H1 (cell line): ENCODE measurements at regions not wholly inside any gene's neighbourhood (a gene's known extent, or its start where the extent isn't known, plus 50 kb on each side); places are given as distances from the start of the nearest gene placed in this dataset.

Source experiments
- CTCF ChIA-PET: fragments of 300-600 bp; sonication (Branson Sonifier 250); formaldehyde crosslinking; loops from one replicate; lab custom pipeline; 2021; ENCODE audit not compliant: partially characterized antibody; lab: Charles Lee
- POLR2A ChIA-PET: fragments of 300-600 bp; sonication (Branson Sonifier 250); formaldehyde crosslinking; loops from one replicate; lab custom pipeline; 2021; ENCODE audit warnings: inconsistent platforms; ENCODE audit not compliant: partially characterized antibody; lab: Charles Lee
- DNase-seq, 2 experiments: peaks; one replicate each; pipeline versions ENCODE4 v3.0.0 to v3.0.0-alpha.2; 2010 to 2022; ENCODE audit warnings: low spot score in 2 of 2, low read depth in 1 of 2, mixed read lengths in 1 of 2
- FAIRE-seq: peaks from 2 replicates; lab custom pipeline; 2011; peaks lifted over from hg19 to GRCh38; lab: Jason Lieb, UNC
- H2AFZ ChIP-seq: 2 replicates; pipeline ENCODE4 v1.8.1; 2012; ENCODE audit warnings: low read length, inconsistent platforms
- H2AK5ac ChIP-seq: 2 replicates; pipeline ENCODE4 v1.6.1; 2013; ENCODE audit warnings: low read depth, low read length
- H2BK120ac ChIP-seq: replicated peaks from 2 replicates; pipeline ENCODE3; 2013; ENCODE audit warnings: low read depth, low read length, inconsistent platforms
- H2BK12ac ChIP-seq: 2 replicates; pipeline ENCODE4 v1.6.1; 2013; ENCODE audit warnings: low read depth, low read length
- H2BK15ac ChIP-seq: 2 replicates; pipeline ENCODE4 v1.6.1; 2013; ENCODE audit warnings: low read length
- H2BK20ac ChIP-seq: 2 replicates; pipeline ENCODE4 v1.6.1; 2013; ENCODE audit warnings: low read length
- H2BK5ac ChIP-seq: 2 replicates; pipeline ENCODE4 v1.6.1; 2013; ENCODE audit warnings: low read depth, low read length
- H3K14ac ChIP-seq: 2 replicates; pipeline ENCODE4 v1.6.1; 2013; ENCODE audit warnings: inconsistent platforms; ENCODE audit not compliant: insufficient read length
- H3K18ac ChIP-seq: 2 replicates; pipeline ENCODE4 v1.6.1; 2013; ENCODE audit warnings: low read length; ENCODE audit errors: extremely low read depth
- H3K23ac ChIP-seq: 2 replicates; pipeline ENCODE4 v1.6.1; 2013; ENCODE audit warnings: inconsistent platforms; ENCODE audit not compliant: insufficient read length
- H3K23me2 ChIP-seq: 2 replicates; pipeline ENCODE4 v1.6.1; 2013; ENCODE audit warnings: low read depth, low read length
- H3K27ac ChIP-seq: 2 replicates; pipeline ENCODE4 v1.6.1; 2011; ENCODE audit warnings: low read depth, low read length, inconsistent platforms
- H3K27me3 ChIP-seq, 4 experiments: replicated peaks in 1 of 4; 1 replicate in 1 of 4; 2 replicates in 3 of 4; pipeline versions ENCODE4 v1.6.1 to v1.8.1; 2011 to 2013; ENCODE audit warnings: low read length in 3 of 4, mild to moderate bottlenecking in 3 of 4, inconsistent platforms in 2 of 4, mixed read lengths in 2 of 4, moderate library complexity in 1 of 4; ENCODE audit not compliant: control insufficient read depth in 3 of 4, insufficient read depth in 3 of 4; ENCODE audit errors: extremely low read depth in 1 of 4
- H3K36me3 ChIP-seq, 4 experiments: 2 replicates each; pipeline versions ENCODE4 v1.6.1 to v1.8.1; 2011 to 2013; ENCODE audit warnings: mild to moderate bottlenecking in 4 of 4, low read length in 3 of 4, moderate library complexity in 2 of 4, control low read depth in 1 of 4, inconsistent platforms in 1 of 4; ENCODE audit not compliant: insufficient read depth in 4 of 4, control insufficient read depth in 2 of 4
- H3K4ac ChIP-seq: replicated peaks from 2 replicates; pipeline ENCODE3; 2013; ENCODE audit warnings: low read length, low read depth, mixed read lengths, inconsistent platforms; ENCODE audit not compliant: insufficient read length
- H3K4me1 ChIP-seq, 4 experiments: replicated peaks in 1 of 4; 1 replicate in 1 of 4; 2 replicates in 3 of 4; pipeline versions ENCODE4 v1.6.1 to v1.8.1; 2011 to 2013; ENCODE audit warnings: low read length in 3 of 4, inconsistent platforms in 2 of 4, mixed read lengths in 1 of 4; ENCODE audit not compliant: insufficient read depth in 4 of 4, control insufficient read depth in 3 of 4
- H3K4me2 ChIP-seq, 2 experiments: 2 replicates each; pipeline versions ENCODE4 v1.6.1 to v1.8.1; 2011 to 2013; ENCODE audit warnings: low read depth in 2 of 2, low read length in 2 of 2, control low read depth in 1 of 2, inconsistent platforms in 1 of 2, mild to moderate bottlenecking in 1 of 2; ENCODE audit not compliant: insufficient read depth in 1 of 2
- H3K4me3 ChIP-seq, 4 experiments: fragments of 200-600, 300-600 bp in 1 of 4; sonication (generic), shearing (Covaris generic), sonication (Bioruptor Twin) in 1 of 4; 2 replicates each; pipeline versions ENCODE4 v1.5.1 to v1.8.1; 2011 to 2016; ENCODE audit warnings: low read length in 4 of 4, low read depth in 3 of 4, control low read depth in 2 of 4, inconsistent platforms in 2 of 4, mild to moderate bottlenecking in 2 of 4, mixed read lengths in 1 of 4, moderate library complexity in 1 of 4; ENCODE audit not compliant: insufficient read depth in 2 of 4; ENCODE audit errors: extremely low read depth in 1 of 4
- H3K56ac ChIP-seq: replicated peaks from 2 replicates; pipeline ENCODE3; 2013; ENCODE audit warnings: low read depth, mild to moderate bottlenecking, mixed read lengths, low read length, inconsistent platforms; ENCODE audit not compliant: insufficient read length
- H3K79me1 ChIP-seq: 2 replicates; pipeline ENCODE4 v1.6.1; 2013; ENCODE audit warnings: low read depth, low read length, control low read depth
- H3K79me2 ChIP-seq, 2 experiments: 2 replicates each; pipeline versions ENCODE4 v1.6.1 to v1.8.1; 2012 to 2013; ENCODE audit warnings: low read length in 2 of 2, mild to moderate bottlenecking in 2 of 2, inconsistent platforms in 1 of 2; ENCODE audit not compliant: insufficient read depth in 2 of 2, control insufficient read depth in 1 of 2
- H3K9ac ChIP-seq, 4 experiments: replicated peaks in 1 of 4; 1 replicate in 1 of 4; 2 replicates in 3 of 4; pipeline versions ENCODE4 v1.6.1 to v1.8.1; 2011 to 2013; ENCODE audit warnings: low read depth in 3 of 4, low read length in 3 of 4, control low read depth in 2 of 4, mild to moderate bottlenecking in 2 of 4, moderate library complexity in 2 of 4, inconsistent platforms in 1 of 4; ENCODE audit errors: extremely low read depth in 1 of 4
- H3K9me3 ChIP-seq, 2 experiments: 2 replicates each; pipeline versions ENCODE4 v1.6.1 to v1.8.1; 2012 to 2013; ENCODE audit warnings: mild to moderate bottlenecking in 2 of 2, moderate library complexity in 2 of 2, control low read depth in 1 of 2, inconsistent platforms in 1 of 2, low read depth in 1 of 2, low read length in 1 of 2, mixed read lengths in 1 of 2; ENCODE audit not compliant: insufficient read depth in 2 of 2
- H4K20me1 ChIP-seq, 2 experiments: replicated peaks in 1 of 2; 2 replicates each; pipeline versions ENCODE3 to v1.8.1; 2011 to 2013; ENCODE audit warnings: inconsistent platforms in 2 of 2, low read length in 2 of 2, mild to moderate bottlenecking in 1 of 2; ENCODE audit not compliant: insufficient read depth in 2 of 2, control insufficient read depth in 1 of 2
- H4K5ac ChIP-seq: 2 replicates; pipeline ENCODE4 v1.6.1; 2013; ENCODE audit warnings: low read length, low read depth, mixed read lengths, inconsistent platforms; ENCODE audit not compliant: insufficient read length
- H4K8ac ChIP-seq: 2 replicates; pipeline ENCODE4 v1.8.0; 2013; ENCODE audit warnings: mild to moderate bottlenecking, moderate library complexity, low read length, inconsistent platforms; ENCODE audit not compliant: insufficient read depth; ENCODE audit errors: extremely low read depth
- H4K91ac ChIP-seq: replicated peaks from 2 replicates; pipeline ENCODE3; 2013; ENCODE audit warnings: low read length, mixed read lengths, inconsistent platforms; ENCODE audit not compliant: insufficient read length
- ASH2L ChIP-seq: fragments of 200-600, 300-600 bp; sonication (generic); IDR thresholded peaks from one replicate; pipeline ENCODE4 v1.7.1; 2017; ENCODE audit warnings: low read length
- BRCA1 ChIP-seq: IDR thresholded peaks from 2 replicates; pipeline ENCODE4 v1.6.1; 2012; ENCODE audit warnings: low read depth, low read length, improper control_type of control experiment
- EGR1 ChIP-seq: IDR thresholded peaks from 2 replicates; pipeline ENCODE4 v1.6.1; 2011; ENCODE audit warnings: low read depth, low read length, borderline replicate concordance
- EZH2 ChIP-seq: fragments of 200-600 bp; sonication (generic); IDR thresholded peaks from 2 replicates; pipeline ENCODE4 v1.7.1; 2012; ENCODE audit warnings: low read depth, mild to moderate bottlenecking, moderate library complexity, low read length, inconsistent platforms; ENCODE audit not compliant: severe bottlenecking
- GABPA ChIP-seq: IDR thresholded peaks from 2 replicates; pipeline ENCODE4 v1.6.1; 2011; ENCODE audit warnings: mild to moderate bottlenecking, low read length, moderate library complexity, borderline replicate concordance; ENCODE audit not compliant: insufficient read depth
- GTF2F1 ChIP-seq: IDR thresholded peaks from 2 replicates; pipeline ENCODE4 v1.6.1; 2012; ENCODE audit warnings: low read depth, low read length, improper control_type of control experiment, borderline replicate concordance
- HDAC2 ChIP-seq, 2 experiments: fragments of 300-600 bp in 1 of 2; sonication (generic) in 1 of 2; IDR thresholded peaks; 2 replicates each; pipeline ENCODE4 v1.6.1; 2011 to 2012; ENCODE audit warnings: low read depth in 2 of 2, low read length in 2 of 2, mild to moderate bottlenecking in 2 of 2, moderate library complexity in 2 of 2, borderline replicate concordance in 1 of 2, inconsistent platforms in 1 of 2
- PHF8 ChIP-seq: fragments of 200-600 bp; sonication (generic); conservative IDR thresholded peaks from 2 replicates; pipeline ENCODE4 v1.7.1; 2012; ENCODE audit warnings: low read depth, mild to moderate bottlenecking, inconsistent platforms, low read length, moderate library complexity
- RAD21 ChIP-seq, 2 experiments: IDR thresholded peaks in 1 of 2; conservative IDR thresholded peaks in 1 of 2; 2 replicates each; pipeline ENCODE4 v1.6.1; 2011; ENCODE audit warnings: low read depth in 2 of 2, low read length in 2 of 2, improper control_type of control experiment in 1 of 2, inconsistent platforms in 1 of 2, mild to moderate bottlenecking in 1 of 2, moderate library complexity in 1 of 2
- SP1 ChIP-seq: IDR thresholded peaks from 2 replicates; pipeline ENCODE4 v1.6.1; 2011; ENCODE audit warnings: low read depth, low read length
- TAF7 ChIP-seq: optimal IDR thresholded peaks from 2 replicates; pipeline ENCODE3; 2011; ENCODE audit warnings: low read depth, mild to moderate bottlenecking, inconsistent platforms, low read length, moderate library complexity, borderline replicate concordance
- USF2 ChIP-seq: IDR thresholded peaks from 2 replicates; pipeline ENCODE4 v1.6.1; 2011; ENCODE audit warnings: low read length, improper control_type of control experiment
- YY1 ChIP-seq: IDR thresholded peaks from 2 replicates; pipeline ENCODE4 v1.6.1; 2011; ENCODE audit warnings: low read depth, mild to moderate bottlenecking, low read length
- WGBS, 2 experiments: shearing (Covaris generic) in 1 of 2; methylation state at CpG; one replicate each; pipeline versions ENCODE4 v1.1.6 to v1.1.7; 2013 to 2015; ENCODE audit warnings: low lambda C conversion rate in 2 of 2, mixed read lengths in 2 of 2, inconsistent platforms in 1 of 2, low coverage in 1 of 2, missing lambda C conversion rate in 1 of 2; ENCODE audit not compliant: insufficient replicate concordance in 2 of 2, insufficient coverage in 1 of 2, insufficient read length in 1 of 2; ENCODE audit errors: extremely low coverage in 1 of 2, missing lambda C conversion rate in 1 of 2; 5-methylcytosine and 5-hydroxymethylcytosine counted together

- H3K79me1 ChIP-seq, result no peaks in the 10 kb centered on the region
- no peak overlapping the region for H2BK20ac ChIP-seq
- H4K91ac ChIP-seq, result no peak overlapping the region
- FAIRE-seq, result no peak
- 97% methylated on average over 4 of the region's 4 CpGs; no CpG with 5 or more reads in 1 of the 2 experiments for WGBS, 2 experiments
- no peaks in the 10 kb centered on the region for H4K20me1 ChIP-seq
- no peak overlapping the region for H2BK12ac ChIP-seq
- H2AK5ac ChIP-seq, result no peak overlapping the region
- H3K4me2 ChIP-seq, result no peak overlapping the region
- H3K27ac ChIP-seq, result no peak overlapping the region
- no peak overlapping the region for H2BK15ac ChIP-seq
- no peak overlapping the region for H3K18ac ChIP-seq
- ChIA-PET CTCF (no interaction called here), POLR2A (no interaction called here)
- no peak overlapping the region for H2AFZ ChIP-seq
- no peaks in the 10 kb centered on the region for H3K23me2 ChIP-seq
- H4K5ac ChIP-seq, result no peak overlapping the region
- H3K36me3 ChIP-seq, result no peaks in the 10 kb centered on the region
- no peak for DNase-seq
- no peaks in the 10 kb centered on the region for H3K4me1 ChIP-seq
- no peak overlapping the region for H2BK120ac ChIP-seq
- H3K23ac ChIP-seq, result no peak overlapping the region
- H2BK5ac ChIP-seq, result no peak overlapping the region
- H3K56ac ChIP-seq, result no peak overlapping the region
- no peak overlapping the region for H3K14ac ChIP-seq
- H3K79me2 ChIP-seq, result no peaks in the 10 kb centered on the region
- H3K9ac ChIP-seq, result no peak overlapping the region
- H4K8ac ChIP-seq, result no peak overlapping the region
- no peaks in the 10 kb centered on the region for H3K27me3 ChIP-seq
- H3K9me3 ChIP-seq, result no peaks in the 10 kb centered on the region
- no peak overlapping the region for H3K4me3 ChIP-seq
- H3K4ac ChIP-seq, result no peak overlapping the region
- TF ChIP-seq SP1 (no peak), GABPA (no peak), YY1 (no peak), EZH2 (no peak), ASH2L (no peak), EGR1 (no peak), TAF7 (no peak), HDAC2 (IDR thresholded peaks at IDR 0.05; ENCODE audit: borderline replicate concordance in 1 of 2, low read depth in 2 of 2, low read length in 2 of 2) (no peak), GTF2F1 (no peak), BRCA1 (no peak), PHF8 (no peak), RAD21 (IDR thresholded peaks at IDR 0.05 in 1 of 2, conservative IDR thresholded peaks at IDR 0.05 in 1 of 2; ENCODE audit: low read depth in 2 of 2, low read length in 2 of 2) (no peak), USF2 (no peak)
Measured at GRCh38 chr9:25472085-25472607, 206.1 kb downstream of the TUSC1 start.
